OCI-LY3 (cell line): ENCODE measurements at regions not wholly inside any gene's neighbourhood (a gene's known extent, or its start where the extent isn't known, plus 50 kb on each side); places are given as distances from the start of the nearest gene placed in this dataset.

Experiments
- H2AFZ ChIP-seq: fragments of 200-600, 300-600 bp; shearing (Covaris generic); 2 replicates; pipeline ENCODE4 v1.6.0; 2014; ENCODE audit warnings: antibody characterized with exemption, low read depth, low read length
- H3K27ac ChIP-seq: fragments of 200-600, 300-600 bp; sonication (generic); 2 replicates; pipeline ENCODE4 v1.5.1; 2014; ENCODE audit warnings: mild to moderate bottlenecking, low read length, moderate library complexity, mixed read lengths
- H3K27me3 ChIP-seq: fragments of 200-600, 300-600 bp; sonication (generic); 2 replicates; pipeline ENCODE4 v1.6.1; 2014; ENCODE audit warnings: low read depth, low read length, mixed read lengths
- H3K36me3 ChIP-seq: fragments of 200-600, 300-600 bp; sonication (generic); replicated peaks from 2 replicates; pipeline ENCODE3; 2014; ENCODE audit warnings: low read depth, low read length, mixed read lengths
- H3K4me1 ChIP-seq: fragments of 300-600, 200-600 bp; sonication (generic); 2 replicates; pipeline ENCODE4 v1.6.1; 2014; ENCODE audit warnings: low read length, mixed read lengths
- H3K4me2 ChIP-seq: fragments of 200-600, 300-600 bp; sonication (generic); 2 replicates; pipeline ENCODE4 v1.6.1; 2014; ENCODE audit warnings: low read length, mixed read lengths
- H3K4me3 ChIP-seq: fragments of 300-600, 200-600 bp; sonication (generic); 2 replicates; pipeline ENCODE4 v1.5.1; 2014; ENCODE audit warnings: antibody characterized with exemption, mild to moderate bottlenecking, low read length, moderate library complexity
- H3K79me2 ChIP-seq: fragments of 300-600, 200-600 bp; shearing (Covaris generic); 2 replicates; pipeline ENCODE4 v1.6.1; 2014; ENCODE audit warnings: mild to moderate bottlenecking, low read length, mixed read lengths
- H3K9ac ChIP-seq: fragments of 300-600, 200-600 bp; shearing (Covaris generic); 2 replicates; pipeline ENCODE4 v1.6.0; 2014; ENCODE audit warnings: mild to moderate bottlenecking, low read length, moderate library complexity
- H3K9me3 ChIP-seq: fragments of 200-600, 300-600 bp; shearing (Covaris generic); 2 replicates; pipeline ENCODE4 v1.6.1; 2014; ENCODE audit warnings: low read length, mixed read lengths; ENCODE audit not compliant: insufficient read depth
- H4K20me1 ChIP-seq: fragments of 200-600, 300-600 bp; sonication (generic); 2 replicates; pipeline ENCODE4 v1.6.1; 2016; ENCODE audit warnings: low read length, mixed read lengths; ENCODE audit not compliant: insufficient read depth
- EZH2phosphoT487 ChIP-seq: fragments of 200-600 bp; shearing (Covaris generic); IDR thresholded peaks from 2 replicates; pipeline ENCODE4 v1.6.1; 2018; ENCODE audit warnings: antibody characterized with exemption, mixed run types, low read depth
- TF ChIP-seq, protein P1 (sequence below): fragments of 200-600, 300-600 bp; sonication (generic); IDR thresholded peaks from 2 replicates; pipeline ENCODE4 v1.5.1; 2014; ENCODE audit warnings: antibody characterized with exemption, low read length, low read depth

DNA sequence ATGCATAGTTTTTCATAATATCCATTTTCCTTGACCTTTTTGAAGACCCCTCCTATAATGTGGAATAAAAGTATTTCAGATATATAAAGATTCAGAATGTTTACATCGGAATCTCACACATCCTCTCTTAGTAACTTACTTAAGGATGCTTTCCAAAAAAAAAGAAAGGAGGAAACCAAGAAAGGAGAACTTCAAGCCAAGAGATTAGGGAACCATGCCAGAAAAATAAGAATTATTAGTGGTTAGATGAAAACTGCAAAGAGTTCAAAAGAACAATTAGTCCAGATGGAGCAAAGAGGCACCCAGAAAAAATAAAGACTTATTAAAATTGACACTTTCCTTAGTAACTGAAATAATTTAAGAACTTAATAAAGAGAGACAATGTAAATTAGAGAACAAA lies 179.2 kb downstream of the DUSP6 start:
- Histone ChIP-seq H4K20me1 (no peaks in the 10 kb centered on the region), H3K9me3 (no peaks in the 10 kb centered on the region), H3K4me2 (no peak overlapping the region), H3K9ac (no peak overlapping the region), H3K27ac (no peak overlapping the region), H3K79me2 (no peaks in the 10 kb centered on the region), H3K36me3 (no peaks in the 10 kb centered on the region), H3K4me3 (no peak overlapping the region), H3K27me3 (no peaks in the 10 kb centered on the region), H2AFZ (no peak overlapping the region), H3K4me1 (peaks cover 4% of the 10 kb centered on the region; the same call in 1 of the 2 replicates)
- TF ChIP-seq, protein P1, sequence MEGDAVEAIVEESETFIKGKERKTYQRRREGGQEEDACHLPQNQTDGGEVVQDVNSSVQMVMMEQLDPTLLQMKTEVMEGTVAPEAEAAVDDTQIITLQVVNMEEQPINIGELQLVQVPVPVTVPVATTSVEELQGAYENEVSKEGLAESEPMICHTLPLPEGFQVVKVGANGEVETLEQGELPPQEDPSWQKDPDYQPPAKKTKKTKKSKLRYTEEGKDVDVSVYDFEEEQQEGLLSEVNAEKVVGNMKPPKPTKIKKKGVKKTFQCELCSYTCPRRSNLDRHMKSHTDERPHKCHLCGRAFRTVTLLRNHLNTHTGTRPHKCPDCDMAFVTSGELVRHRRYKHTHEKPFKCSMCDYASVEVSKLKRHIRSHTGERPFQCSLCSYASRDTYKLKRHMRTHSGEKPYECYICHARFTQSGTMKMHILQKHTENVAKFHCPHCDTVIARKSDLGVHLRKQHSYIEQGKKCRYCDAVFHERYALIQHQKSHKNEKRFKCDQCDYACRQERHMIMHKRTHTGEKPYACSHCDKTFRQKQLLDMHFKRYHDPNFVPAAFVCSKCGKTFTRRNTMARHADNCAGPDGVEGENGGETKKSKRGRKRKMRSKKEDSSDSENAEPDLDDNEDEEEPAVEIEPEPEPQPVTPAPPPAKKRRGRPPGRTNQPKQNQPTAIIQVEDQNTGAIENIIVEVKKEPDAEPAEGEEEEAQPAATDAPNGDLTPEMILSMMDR, result no peak
- no peak for TF ChIP-seq EZH2phosphoT487

DNA sequence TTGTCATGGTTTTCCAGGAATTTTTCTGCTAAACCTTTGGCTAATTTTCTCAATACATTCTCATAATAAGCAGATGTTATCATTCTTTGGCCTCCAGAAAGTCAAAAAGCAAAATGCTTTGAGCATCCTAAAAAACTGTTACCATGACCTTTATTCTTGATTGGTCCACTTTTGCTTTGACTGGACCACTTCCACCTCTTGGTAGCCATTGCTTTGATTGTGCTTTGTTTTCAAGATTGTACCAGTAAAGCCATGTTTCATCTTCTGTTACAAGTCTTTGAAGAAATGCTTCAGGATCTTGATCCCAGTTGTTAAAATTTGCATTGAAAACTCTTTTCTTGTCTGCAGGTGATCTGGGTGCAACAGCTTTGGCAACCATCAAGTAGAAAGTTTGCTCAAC lies 180.1 kb downstream of the DUSP6 start:
- H3K4me1 ChIP-seq, result peaks cover 6% of the 10 kb centered on the region
- no peaks in the 10 kb centered on the region for H3K36me3 ChIP-seq
- TF ChIP-seq, protein P1, result no peak
- no peaks in the 10 kb centered on the region for H4K20me1 ChIP-seq
- no peak overlapping the region for H3K9ac ChIP-seq
- H3K9me3 ChIP-seq, result no peaks in the 10 kb centered on the region
- H3K4me2 ChIP-seq, result no peak overlapping the region
- no peaks in the 10 kb centered on the region for H3K27me3 ChIP-seq
- no peak overlapping the region for H3K27ac ChIP-seq
- no peaks in the 10 kb centered on the region for H3K79me2 ChIP-seq
- no peak overlapping the region for H2AFZ ChIP-seq
- H3K4me3 ChIP-seq, result no peak overlapping the region

DNA sequence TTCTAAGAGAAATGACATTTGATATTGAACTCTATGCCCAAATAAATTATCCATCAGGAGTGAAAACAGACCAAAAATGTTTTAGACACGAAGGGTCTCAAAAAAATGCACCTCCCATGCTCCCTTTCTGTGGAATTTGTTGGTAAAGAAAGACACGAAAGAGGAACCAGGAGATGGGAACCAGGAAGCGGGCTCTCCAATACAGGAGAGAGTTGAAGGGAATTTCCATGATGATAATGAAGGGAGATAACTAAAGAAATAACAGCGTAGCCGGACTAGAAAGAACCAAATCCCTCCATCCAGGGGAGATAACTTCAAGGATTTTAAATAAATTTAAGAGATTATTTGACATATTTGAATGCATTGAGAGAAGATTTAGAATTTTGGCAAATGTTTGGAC lies 183.0 kb downstream of the DUSP6 start:
- H3K36me3 ChIP-seq, result no peaks in the 10 kb centered on the region
- H3K4me3 ChIP-seq, result no peak overlapping the region
- H3K9ac ChIP-seq, result no peak overlapping the region
- H3K4me2 ChIP-seq, result no peak overlapping the region
- H4K20me1 ChIP-seq, result no peaks in the 10 kb centered on the region
- TF ChIP-seq, protein P1, result no peak
- TF ChIP-seq EZH2phosphoT487, result no peak
- H3K27ac ChIP-seq, result no peak overlapping the region
- H3K79me2 ChIP-seq, result no peaks in the 10 kb centered on the region
- H3K27me3 ChIP-seq, result no peaks in the 10 kb centered on the region
- H2AFZ ChIP-seq, result no peak overlapping the region
- peaks cover 16% of the 10 kb centered on the region for H3K4me1 ChIP-seq
- no peaks in the 10 kb centered on the region for H3K9me3 ChIP-seq

DNA sequence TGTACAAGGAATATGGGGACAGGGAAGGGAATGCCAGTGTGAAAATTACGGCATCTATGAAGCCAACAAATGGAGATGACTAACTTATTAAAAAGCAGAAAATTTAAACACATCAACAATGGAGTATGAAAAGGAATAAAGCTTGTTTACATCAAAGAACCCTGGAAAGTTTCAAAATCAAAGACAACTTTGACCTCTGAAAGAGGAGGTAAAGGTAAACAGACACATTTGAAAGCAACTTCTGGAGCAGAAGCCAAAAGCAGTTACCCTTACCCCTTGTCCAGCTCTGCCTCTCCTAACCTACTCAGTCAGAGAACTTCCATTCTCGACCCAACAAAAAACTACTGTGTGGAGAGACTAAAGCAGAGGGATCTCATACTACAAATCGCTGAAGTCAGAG lies 184.3 kb downstream of the DUSP6 start:
- Histone ChIP-seq H3K4me2 (no peak overlapping the region), H4K20me1 (no peaks in the 10 kb centered on the region), H3K4me1 (peaks cover 20% of the 10 kb centered on the region), H3K36me3 (no peaks in the 10 kb centered on the region), H3K79me2 (no peaks in the 10 kb centered on the region), H2AFZ (no peak overlapping the region), H3K27me3 (no peaks in the 10 kb centered on the region), H3K9ac (no peak overlapping the region), H3K9me3 (no peaks in the 10 kb centered on the region), H3K4me3 (no peak overlapping the region), H3K27ac (no peak overlapping the region)
- TF ChIP-seq, protein P1, result no peak
- TF ChIP-seq EZH2phosphoT487, result no peak
